ENCODE measurements at regions not wholly inside any gene's neighbourhood (a gene's known extent, or its start where the extent isn't known, plus 50 kb on each side); places are given as distances from the start of the nearest gene placed in this dataset.

- Histone ChIP-seq H3K27me3 (ENCODE audit: insufficient read depth, low read length, poor library complexity) (no peaks in the 10 kb centered on the region), H3K27ac (ENCODE audit: low read length) (no peak overlapping the region)
- no peak for ATAC-seq (ENCODE audit: insufficient read depth, low read depth)
These were observed 102.4 kb downstream of the EFNB2 start for GRCh38 chr13:106433066-106433465.

GRCh38 chr13:106432636-106433035, 102.8 kb downstream of the EFNB2 start:
- DNase-seq (no peak), ATAC-seq (ENCODE audit: insufficient read depth, low read depth) (no peak)
- H3K9ac ChIP-seq (ENCODE audit: low read depth, low read length) = no peak overlapping the region
- no peak overlapping the region for H3K4me2 ChIP-seq (ENCODE audit: insufficient read depth, low read length)
- H3K79me2 ChIP-seq (ENCODE audit: insufficient read depth, low read length) = no peaks in the 10 kb centered on the region
- H4K20me1 ChIP-seq (ENCODE audit: insufficient read depth, low read length) = no peaks in the 10 kb centered on the region
- no peaks in the 10 kb centered on the region for H3K27me3 ChIP-seq (ENCODE audit: insufficient read depth, low read length, poor library complexity)
- TF ChIP-seq, protein P1, sequence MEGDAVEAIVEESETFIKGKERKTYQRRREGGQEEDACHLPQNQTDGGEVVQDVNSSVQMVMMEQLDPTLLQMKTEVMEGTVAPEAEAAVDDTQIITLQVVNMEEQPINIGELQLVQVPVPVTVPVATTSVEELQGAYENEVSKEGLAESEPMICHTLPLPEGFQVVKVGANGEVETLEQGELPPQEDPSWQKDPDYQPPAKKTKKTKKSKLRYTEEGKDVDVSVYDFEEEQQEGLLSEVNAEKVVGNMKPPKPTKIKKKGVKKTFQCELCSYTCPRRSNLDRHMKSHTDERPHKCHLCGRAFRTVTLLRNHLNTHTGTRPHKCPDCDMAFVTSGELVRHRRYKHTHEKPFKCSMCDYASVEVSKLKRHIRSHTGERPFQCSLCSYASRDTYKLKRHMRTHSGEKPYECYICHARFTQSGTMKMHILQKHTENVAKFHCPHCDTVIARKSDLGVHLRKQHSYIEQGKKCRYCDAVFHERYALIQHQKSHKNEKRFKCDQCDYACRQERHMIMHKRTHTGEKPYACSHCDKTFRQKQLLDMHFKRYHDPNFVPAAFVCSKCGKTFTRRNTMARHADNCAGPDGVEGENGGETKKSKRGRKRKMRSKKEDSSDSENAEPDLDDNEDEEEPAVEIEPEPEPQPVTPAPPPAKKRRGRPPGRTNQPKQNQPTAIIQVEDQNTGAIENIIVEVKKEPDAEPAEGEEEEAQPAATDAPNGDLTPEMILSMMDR (IDR thresholded peaks at IDR 0.05; ENCODE audit: borderline replicate concordance, extremely low read depth, low read length, poor library complexity, severe bottlenecking) = no peak
- no peak for TF ChIP-seq EZH2 (IDR thresholded peaks at IDR 0.05; ENCODE audit: borderline replicate concordance, low read depth, low read length, severe bottlenecking)
- no peaks in the 10 kb centered on the region for H3K4me1 ChIP-seq (ENCODE audit: insufficient read depth, low read length)
- H3K36me3 ChIP-seq (ENCODE audit: insufficient read depth, low read length) = no peaks in the 10 kb centered on the region
- H3K27ac ChIP-seq (ENCODE audit: low read length) = no peak overlapping the region
- no peak overlapping the region for H3K4me3 ChIP-seq (ENCODE audit: low read depth in 1 of 2, low read length in 2 of 2)
- H2AFZ ChIP-seq (ENCODE audit: low read depth, low read length) = no peak overlapping the region
- no peaks in the 10 kb centered on the region for H3K9me3 ChIP-seq (ENCODE audit: insufficient read depth, low read length, severe bottlenecking)

More at GRCh38 chr13:106433066-106433465, 102.4 kb downstream of the EFNB2 start:
- no peak overlapping the region for H2AFZ ChIP-seq (ENCODE audit: low read depth, low read length)
- no peaks in the 10 kb centered on the region for H3K36me3 ChIP-seq (ENCODE audit: insufficient read depth, low read length)
- no peaks in the 10 kb centered on the region for H3K79me2 ChIP-seq (ENCODE audit: insufficient read depth, low read length)
- H3K9ac ChIP-seq (ENCODE audit: low read depth, low read length) = no peak overlapping the region
- no peak for DNase-seq
- H3K9me3 ChIP-seq (ENCODE audit: insufficient read depth, low read length, severe bottlenecking) = no peaks in the 10 kb centered on the region
- H3K4me1 ChIP-seq (ENCODE audit: insufficient read depth, low read length) = no peaks in the 10 kb centered on the region
- H4K20me1 ChIP-seq (ENCODE audit: insufficient read depth, low read length) = no peaks in the 10 kb centered on the region
- H3K4me3 ChIP-seq (ENCODE audit: low read depth in 1 of 2, low read length in 2 of 2) = no peak overlapping the region
- H3K4me2 ChIP-seq (ENCODE audit: insufficient read depth, low read length) = no peak overlapping the region
- TF ChIP-seq EZH2 (IDR thresholded peaks at IDR 0.05; ENCODE audit: borderline replicate concordance, low read depth, low read length, severe bottlenecking) = no peak
- TF ChIP-seq, protein P1 (IDR thresholded peaks at IDR 0.05; ENCODE audit: borderline replicate concordance, extremely low read depth, low read length, poor library complexity, severe bottlenecking) = no peak

DNA sequence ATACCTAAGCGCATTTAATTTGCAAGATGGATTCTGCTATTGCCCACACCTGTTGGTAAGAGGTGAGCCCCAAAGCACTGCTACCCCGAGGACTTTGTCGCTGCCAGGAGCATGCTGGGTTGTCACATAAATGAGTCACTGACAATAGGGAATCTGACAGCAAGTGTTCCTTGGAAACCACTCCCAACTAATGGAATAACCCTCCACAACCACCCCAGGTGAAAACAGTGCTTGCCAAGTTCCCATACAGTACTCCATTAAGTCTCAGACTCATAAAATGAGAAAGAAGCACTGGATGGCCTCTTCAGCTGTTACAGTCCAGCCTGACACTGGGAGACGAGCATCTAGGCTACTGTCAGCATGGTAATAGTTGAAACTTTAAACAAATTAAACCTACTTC, 108.6 kb downstream of the EFNB2 start:
- TF ChIP-seq, protein P1 (IDR thresholded peaks at IDR 0.05; ENCODE audit: borderline replicate concordance, extremely low read depth, low read length, poor library complexity, severe bottlenecking) = no peak
- no peak for TF ChIP-seq EZH2 (IDR thresholded peaks at IDR 0.05; ENCODE audit: borderline replicate concordance, low read depth, low read length, severe bottlenecking)
- H3K36me3 ChIP-seq (ENCODE audit: insufficient read depth, low read length) = no peaks in the 10 kb centered on the region
- no peak overlapping the region for H3K9ac ChIP-seq (ENCODE audit: low read depth, low read length)
- no peak overlapping the region for H2AFZ ChIP-seq (ENCODE audit: low read depth, low read length)
- ATAC-seq (ENCODE audit: insufficient read depth, low read depth) = no peak
- no peaks in the 10 kb centered on the region for H4K20me1 ChIP-seq (ENCODE audit: insufficient read depth, low read length)
- H3K4me2 ChIP-seq (ENCODE audit: insufficient read depth, low read length) = no peak overlapping the region
- no peaks in the 10 kb centered on the region for H3K27me3 ChIP-seq (ENCODE audit: insufficient read depth, low read length, poor library complexity)
- H3K79me2 ChIP-seq (ENCODE audit: insufficient read depth, low read length) = no peaks in the 10 kb centered on the region
- no peaks in the 10 kb centered on the region for H3K9me3 ChIP-seq (ENCODE audit: insufficient read depth, low read length, severe bottlenecking)
- no peak overlapping the region for H3K27ac ChIP-seq (ENCODE audit: low read length)
- DNase-seq = no peak
- no peaks in the 10 kb centered on the region for H3K4me1 ChIP-seq (ENCODE audit: insufficient read depth, low read length)
- H3K4me3 ChIP-seq (ENCODE audit: low read depth in 1 of 2, low read length in 2 of 2) = no peak overlapping the region

DNA sequence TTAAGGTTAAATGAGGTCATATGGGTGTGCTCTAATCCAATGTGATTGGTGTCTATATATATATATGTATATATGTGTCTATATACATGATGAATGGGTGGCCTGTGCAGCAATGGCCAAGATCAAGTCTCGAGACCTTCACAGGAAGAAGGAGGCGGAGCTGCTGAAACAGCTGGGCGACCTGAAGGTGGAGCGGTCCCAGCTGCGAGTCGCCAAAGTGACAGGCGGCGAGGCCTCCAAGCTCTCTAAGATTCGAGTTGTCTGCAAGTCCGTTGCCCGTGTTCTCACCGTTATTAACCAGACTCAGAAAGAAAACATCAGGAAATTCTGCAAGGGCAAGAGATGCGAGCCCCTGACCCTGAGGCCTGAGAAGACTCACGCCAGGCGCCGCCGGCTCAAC, 109.8 kb downstream of the EFNB2 start:
- no peak overlapping the region for H3K4me2 ChIP-seq (ENCODE audit: insufficient read depth, low read length)
- H3K9me3 ChIP-seq (ENCODE audit: insufficient read depth, low read length, severe bottlenecking) = no peaks in the 10 kb centered on the region
- H4K20me1 ChIP-seq (ENCODE audit: insufficient read depth, low read length) = no peaks in the 10 kb centered on the region
- H2AFZ ChIP-seq (ENCODE audit: low read depth, low read length) = no peak overlapping the region
- H3K9ac ChIP-seq (ENCODE audit: low read depth, low read length) = no peak overlapping the region
- no peaks in the 10 kb centered on the region for H3K36me3 ChIP-seq (ENCODE audit: insufficient read depth, low read length)
- no peak for TF ChIP-seq EZH2 (IDR thresholded peaks at IDR 0.05; ENCODE audit: borderline replicate concordance, low read depth, low read length, severe bottlenecking)
- TF ChIP-seq, protein P1 (IDR thresholded peaks at IDR 0.05; ENCODE audit: borderline replicate concordance, extremely low read depth, low read length, poor library complexity, severe bottlenecking) = no peak
- no peaks in the 10 kb centered on the region for H3K4me1 ChIP-seq (ENCODE audit: insufficient read depth, low read length)
- H3K27ac ChIP-seq (ENCODE audit: low read length) = no peak overlapping the region
- ATAC-seq (ENCODE audit: insufficient read depth, low read depth) (no peak), DNase-seq (no peak)
- no peak overlapping the region for H3K4me3 ChIP-seq (ENCODE audit: low read depth in 1 of 2, low read length in 2 of 2)
- H3K79me2 ChIP-seq (ENCODE audit: insufficient read depth, low read length) = no peaks in the 10 kb centered on the region
- no peaks in the 10 kb centered on the region for H3K27me3 ChIP-seq (ENCODE audit: insufficient read depth, low read length, poor library complexity)
